Activated T-cell treated with anti-CD3 and anti-CD28 coated beads for 24 hours (primary cell): ENCODE measurements at regions not wholly inside any gene's neighbourhood (a gene's known extent, or its start where the extent isn't known, plus 50 kb on each side); places are given as distances from the start of the nearest gene placed in this dataset.

Source experiments
- DNase-seq: peaks from one replicate; pipeline ENCODE4 v3.0.0-alpha.2; 2020; ENCODE audit warnings: low read depth

- no peak for DNase-seq
Measured at GRCh38 chr2:82675186-82675585, 1783.9 kb downstream of the SUCLG1 start.

- DNase-seq = no peak
Measured at GRCh38 chr2:82674652-82675051, 1784.4 kb downstream of the SUCLG1 start.

GRCh38 chr2:82667491-82667890 is 1791.6 kb downstream of the SUCLG1 start:
- DNase-seq = no peak

- no peak for DNase-seq
Measured at GRCh38 chr2:82665691-82666090, 1793.4 kb downstream of the SUCLG1 start.

- DNase-seq = no peak
Measured at GRCh38 chr2:82657106-82657505, 1802.0 kb downstream of the SUCLG1 start.

GRCh38 chr2:82656420-82656819 is 1802.7 kb downstream of the SUCLG1 start:
- no peak for DNase-seq

GRCh38 chr2:82652117-82652516 is 1807.0 kb downstream of the SUCLG1 start:
- DNase-seq = no peak

GRCh38 chr2:82650038-82650437 is 1809.0 kb downstream of the SUCLG1 start:
- DNase-seq = no peak

- no peak for DNase-seq
Measured at GRCh38 chr2:82641598-82642180, 1817.4 kb downstream of the SUCLG1 start.

- DNase-seq = no peak
Measured at GRCh38 chr2:82636402-82637020, 1822.6 kb downstream of the SUCLG1 start.

- DNase-seq = no peak
Measured at GRCh38 chr2:82599021-82599420, 1860.1 kb downstream of the SUCLG1 start.

- DNase-seq = no peak
Measured at GRCh38 chr2:82596581-82596980, 1862.5 kb downstream of the SUCLG1 start.

GRCh38 chr2:82591718-82592117 is 1867.4 kb downstream of the SUCLG1 start:
- DNase-seq = no peak

GRCh38 chr2:82576656-82577055 is 1882.4 kb downstream of the SUCLG1 start:
- no peak for DNase-seq

GRCh38 chr2:82539280-82539621 is 1919.8 kb downstream of the SUCLG1 start:
- DNase-seq = no peak

- DNase-seq = no peak
Measured at GRCh38 chr2:82538590-82539279, 1920.3 kb downstream of the SUCLG1 start.

GRCh38 chr2:82528288-82528687 is 1930.8 kb downstream of the SUCLG1 start:
- DNase-seq = no peak

GRCh38 chr2:82527124-82527523 is 1932.0 kb downstream of the SUCLG1 start:
- DNase-seq = no peak

GRCh38 chr2:82526277-82526676 is 1932.8 kb downstream of the SUCLG1 start:
- DNase-seq = no peak

GRCh38 chr2:82525744-82526143 is 1933.3 kb downstream of the SUCLG1 start:
- DNase-seq = no peak

GRCh38 chr2:82524826-82525225 is 1934.3 kb downstream of the SUCLG1 start:
- no peak for DNase-seq

GRCh38 chr2:82511894-82512293 is 1947.2 kb downstream of the SUCLG1 start:
- no peak for DNase-seq

- no peak for DNase-seq
Measured at GRCh38 chr2:82508702-82509101, 1950.4 kb downstream of the SUCLG1 start.

- no peak for DNase-seq
Measured at GRCh38 chr2:82507657-82508056, 1951.4 kb downstream of the SUCLG1 start.
